Central memory CD8-positive, alpha-beta T cell (primary cell): ENCODE measurements at regions not wholly inside any gene's neighbourhood (a gene's known extent, or its start where the extent isn't known, plus 50 kb on each side); places are given as distances from the start of the nearest gene placed in this dataset.

Experiments
- ATAC-seq: fragments of 150-1000 bp; cut with Tn5 transposase; replicated peaks from 2 replicates; pipeline ENCODE4 v1.10.0; 2022; ENCODE audit warnings: mild to moderate bottlenecking, moderate FRiP score, moderate number of reproducible peaks; ENCODE audit not compliant: poor library complexity, severe bottlenecking; ENCODE audit errors: extremely low read depth
- DNase-seq, 2 donors: peaks; one replicate each; pipeline ENCODE4 v3.0.0; 2021; ENCODE audit warnings: low spot score in 2 of 2
- H3K27ac Mint-ChIP-seq: one replicate; pipeline ENCODE4 v1.8.0; 2022; ENCODE audit warnings: low read depth, mild to moderate bottlenecking, moderate library complexity, mixed read lengths
- H3K27me3 Mint-ChIP-seq: one replicate; pipeline ENCODE4 v1.8.0; 2022; ENCODE audit warnings: mixed read lengths
- H3K36me3 Mint-ChIP-seq: one replicate; pipeline ENCODE4 v1.8.0; 2022; ENCODE audit warnings: mild to moderate bottlenecking, moderate library complexity, mixed read lengths; ENCODE audit not compliant: insufficient read depth
- H3K4me1 Mint-ChIP-seq: one replicate; pipeline ENCODE4 v1.8.0; 2022; ENCODE audit warnings: mixed read lengths
- H3K4me3 Mint-ChIP-seq: one replicate; pipeline ENCODE4 v1.8.0; 2022; ENCODE audit warnings: mild to moderate bottlenecking, moderate library complexity, mixed read lengths
- H3K9me3 Mint-ChIP-seq: one replicate; pipeline ENCODE4 v1.8.0; 2022; ENCODE audit warnings: mixed read lengths

- H3K9me3 Mint-ChIP-seq: no peaks in the 10 kb centered on the region
- H3K4me1 Mint-ChIP-seq: no peaks in the 10 kb centered on the region
- H3K4me3 Mint-ChIP-seq: no peak overlapping the region
- H3K27ac Mint-ChIP-seq: no peak overlapping the region
- no peak for DNase-seq
- H3K27me3 Mint-ChIP-seq: peaks cover 76% of the 10 kb centered on the region
- peaks cover 1% of the 10 kb centered on the region for H3K36me3 Mint-ChIP-seq
- ATAC-seq: no peak
These were observed 167.8 kb upstream of the LHX5 start for GRCh38 chr12:113639474-113639873.

- peaks cover 73% of the 10 kb centered on the region for H3K27me3 Mint-ChIP-seq
- ATAC-seq (peak; percentile 10), DNase-seq (no peak)
- peaks cover 1% of the 10 kb centered on the region for H3K36me3 Mint-ChIP-seq
- no peaks in the 10 kb centered on the region for H3K9me3 Mint-ChIP-seq
- H3K27ac Mint-ChIP-seq: no peak overlapping the region
- no peak overlapping the region for H3K4me3 Mint-ChIP-seq
- H3K4me1 Mint-ChIP-seq: no peaks in the 10 kb centered on the region
These were observed 166.7 kb upstream of the LHX5 start for GRCh38 chr12:113638460-113638775.

- Mint-ChIP-seq H3K9me3 (peaks cover 6% of the 10 kb centered on the region), H3K4me1 (no peaks in the 10 kb centered on the region), H3K27me3 (peaks cover 43% of the 10 kb centered on the region), H3K4me3 (no peak overlapping the region), H3K27ac (no peak overlapping the region), H3K36me3 (peaks cover 1% of the 10 kb centered on the region)
- ATAC-seq: no peak
- no peak for DNase-seq
These were observed 163.3 kb upstream of the LHX5 start for GRCh38 chr12:113634982-113635381.

- peaks cover 40% of the 10 kb centered on the region for H3K27me3 Mint-ChIP-seq
- DNase-seq (no peak), ATAC-seq (no peak)
- H3K9me3 Mint-ChIP-seq: peaks cover 6% of the 10 kb centered on the region
- peaks cover under 1% of the 10 kb centered on the region for H3K36me3 Mint-ChIP-seq
- no peak overlapping the region for H3K4me3 Mint-ChIP-seq
- no peak overlapping the region for H3K27ac Mint-ChIP-seq
- H3K4me1 Mint-ChIP-seq: no peaks in the 10 kb centered on the region
These were observed 162.8 kb upstream of the LHX5 start for GRCh38 chr12:113634474-113634873.

GRCh38 chr12:113633678-113634332 is 162.1 kb upstream of the LHX5 start:
- DNase-seq (no peak), ATAC-seq (no peak)
- H3K4me3 Mint-ChIP-seq: no peak overlapping the region
- no peak overlapping the region for H3K27ac Mint-ChIP-seq
- H3K4me1 Mint-ChIP-seq: no peaks in the 10 kb centered on the region
- no peaks in the 10 kb centered on the region for H3K36me3 Mint-ChIP-seq
- peaks cover 6% of the 10 kb centered on the region for H3K9me3 Mint-ChIP-seq
- peaks cover 37% of the 10 kb centered on the region for H3K27me3 Mint-ChIP-seq

- H3K4me3 Mint-ChIP-seq: no peak overlapping the region
- H3K4me1 Mint-ChIP-seq: no peaks in the 10 kb centered on the region
- H3K9me3 Mint-ChIP-seq: peaks cover 21% of the 10 kb centered on the region
- ATAC-seq (no peak), DNase-seq (no peak)
- H3K27ac Mint-ChIP-seq: no peak overlapping the region
- peaks cover 40% of the 10 kb centered on the region for H3K27me3 Mint-ChIP-seq
- H3K36me3 Mint-ChIP-seq: no peaks in the 10 kb centered on the region
These were observed 159.0 kb upstream of the LHX5 start for GRCh38 chr12:113630625-113631024.

- Mint-ChIP-seq H3K27me3 (peaks cover 22% of the 10 kb centered on the region), H3K4me3 (no peak overlapping the region), H3K27ac (no peak overlapping the region), H3K4me1 (no peaks in the 10 kb centered on the region), H3K9me3 (peaks cover 20% of the 10 kb centered on the region), H3K36me3 (no peaks in the 10 kb centered on the region)
- DNase-seq (no peak), ATAC-seq (no peak)
These were observed 153.8 kb upstream of the LHX5 start for GRCh38 chr12:113625499-113625898.

- Mint-ChIP-seq H3K27me3 (peaks cover 16% of the 10 kb centered on the region), H3K36me3 (no peaks in the 10 kb centered on the region), H3K4me1 (no peaks in the 10 kb centered on the region), H3K27ac (no peak overlapping the region), H3K4me3 (no peak overlapping the region), H3K9me3 (peaks cover 16% of the 10 kb centered on the region)
- ATAC-seq (no peak), DNase-seq (no peak)
These were observed 150.7 kb upstream of the LHX5 start for GRCh38 chr12:113622410-113622809.

GRCh38 chr12:113620437-113620976 is 148.8 kb upstream of the LHX5 start:
- H3K4me1 Mint-ChIP-seq: no peaks in the 10 kb centered on the region
- H3K27me3 Mint-ChIP-seq: peaks cover 26% of the 10 kb centered on the region
- no peak for ATAC-seq
- no peak overlapping the region for H3K27ac Mint-ChIP-seq
- peaks cover 4% of the 10 kb centered on the region for H3K9me3 Mint-ChIP-seq
- no peaks in the 10 kb centered on the region for H3K36me3 Mint-ChIP-seq
- H3K4me3 Mint-ChIP-seq: no peak overlapping the region
- no peak for DNase-seq

GRCh38 chr12:113619202-113619601 is 147.5 kb upstream of the LHX5 start:
- Mint-ChIP-seq H3K9me3 (no peaks in the 10 kb centered on the region), H3K4me1 (no peaks in the 10 kb centered on the region), H3K27ac (no peak overlapping the region), H3K36me3 (no peaks in the 10 kb centered on the region), H3K4me3 (no peak overlapping the region), H3K27me3 (peaks cover 38% of the 10 kb centered on the region)
- DNase-seq (no peak), ATAC-seq (no peak)

GRCh38 chr12:113613414-113613813 is 141.7 kb upstream of the LHX5 start:
- peaks cover 2% of the 10 kb centered on the region for H3K36me3 Mint-ChIP-seq
- H3K27me3 Mint-ChIP-seq: peaks cover 84% of the 10 kb centered on the region
- H3K4me3 Mint-ChIP-seq: no peak overlapping the region
- no peaks in the 10 kb centered on the region for H3K4me1 Mint-ChIP-seq
- no peak for ATAC-seq
- no peak overlapping the region for H3K27ac Mint-ChIP-seq
- DNase-seq: no peak
- H3K9me3 Mint-ChIP-seq: peaks cover under 1% of the 10 kb centered on the region

- no peak overlapping the region for H3K27ac Mint-ChIP-seq
- H3K27me3 Mint-ChIP-seq: peaks cover 90% of the 10 kb centered on the region
These were observed 141.1 kb upstream of the LHX5 start for GRCh38 chr12:113612793-113613192.

GRCh38 chr12:113612076-113612728 is 140.5 kb upstream of the LHX5 start:
- DNase-seq: no peak
- no peak for ATAC-seq
- Mint-ChIP-seq H3K27me3 (peaks cover 89% of the 10 kb centered on the region), H3K9me3 (peaks cover 6% of the 10 kb centered on the region), H3K36me3 (peaks cover 2% of the 10 kb centered on the region), H3K27ac (no peak overlapping the region), H3K4me3 (no peak overlapping the region), H3K4me1 (no peaks in the 10 kb centered on the region)

More at GRCh38 chr12:113612793-113613192, 141.1 kb upstream of the LHX5 start:
- peaks cover 2% of the 10 kb centered on the region for H3K36me3 Mint-ChIP-seq
- no peak for ATAC-seq
- peaks cover 6% of the 10 kb centered on the region for H3K9me3 Mint-ChIP-seq
- no peak for DNase-seq
- H3K4me1 Mint-ChIP-seq: no peaks in the 10 kb centered on the region
- no peak overlapping the region for H3K4me3 Mint-ChIP-seq
